H9 (cell line): ENCODE measurements at regions not wholly inside any gene's neighbourhood (a gene's known extent, or its start where the extent isn't known, plus 50 kb on each side); places are given as distances from the start of the nearest gene placed in this dataset.

ENCODE experiments used
- DNase-seq: peaks from one replicate; pipeline ENCODE4 v3.0.0-alpha.2; 2017
- H2AFZ ChIP-seq: one replicate; pipeline ENCODE4 v1.6.1; 2013; ENCODE audit warnings: mild to moderate bottlenecking, low read length, control low read depth, moderate library complexity
- H2AK5ac ChIP-seq: 2 replicates; pipeline ENCODE4 v1.6.1; 2013; ENCODE audit warnings: low read length, control low read depth, mixed read lengths; ENCODE audit not compliant: insufficient read length
- H2BK120ac ChIP-seq: one replicate; pipeline ENCODE4 v1.6.1; 2013; ENCODE audit warnings: low read depth, mild to moderate bottlenecking, low read length, control low read depth, inconsistent platforms; ENCODE audit not compliant: poor library complexity, severe bottlenecking
- H2BK12ac ChIP-seq: 2 replicates; pipeline ENCODE4 v1.6.1; 2013; ENCODE audit warnings: low read length, control low read depth, mixed read lengths, low read depth; ENCODE audit not compliant: insufficient read length
- H2BK15ac ChIP-seq: 2 replicates; pipeline ENCODE4 v1.6.1; 2013; ENCODE audit warnings: low read depth, low read length, control low read depth
- H2BK20ac ChIP-seq: one replicate; pipeline ENCODE4 v1.6.1; 2013; ENCODE audit warnings: low read depth, mild to moderate bottlenecking, low read length, control low read depth, inconsistent platforms; ENCODE audit not compliant: poor library complexity, severe bottlenecking
- H2BK5ac ChIP-seq: 2 replicates; pipeline ENCODE4 v1.6.1; 2013; ENCODE audit warnings: low read length, control low read depth, mixed read lengths; ENCODE audit not compliant: insufficient read length
- H3K14ac ChIP-seq: 2 replicates; pipeline ENCODE4 v1.6.1; 2013; ENCODE audit warnings: low read length, control low read depth; ENCODE audit not compliant: insufficient read depth
- H3K18ac ChIP-seq: 2 replicates; pipeline ENCODE4 v1.6.1; 2013; ENCODE audit warnings: low read depth, mild to moderate bottlenecking, mixed read lengths, low read length, control low read depth; ENCODE audit not compliant: insufficient read length
- H3K23ac ChIP-seq: 2 replicates; pipeline ENCODE4 v1.6.1; 2013; ENCODE audit warnings: low read length, control low read depth, mixed read lengths, low read depth; ENCODE audit not compliant: insufficient read length
- H3K23me2 ChIP-seq: 2 replicates; pipeline ENCODE4 v1.6.1; 2013; ENCODE audit warnings: low read depth, mild to moderate bottlenecking, mixed read lengths, low read length, control low read depth; ENCODE audit not compliant: insufficient read length, poor library complexity, severe bottlenecking
- H3K27ac ChIP-seq: 2 replicates; pipeline ENCODE4 v1.5.1; 2013; ENCODE audit warnings: low read length, control low read depth, mixed read lengths, low read depth; ENCODE audit not compliant: insufficient read length
- H3K27me3 ChIP-seq: 2 replicates; pipeline ENCODE4 v1.6.1; 2013; ENCODE audit warnings: low read length, control low read depth, inconsistent platforms; ENCODE audit not compliant: insufficient read depth
- H3K4ac ChIP-seq: 2 replicates; pipeline ENCODE4 v1.6.1; 2013; ENCODE audit warnings: low read depth, mild to moderate bottlenecking, control low read depth, inconsistent platforms, low read length, moderate library complexity
- H3K4me1 ChIP-seq: 2 replicates; pipeline ENCODE4 v1.6.1; 2013; ENCODE audit warnings: low read length, control low read depth, inconsistent platforms; ENCODE audit not compliant: insufficient read depth
- H3K4me2 ChIP-seq: 2 replicates; pipeline ENCODE4 v1.6.1; 2013; ENCODE audit warnings: low read length, control low read depth, mixed read lengths; ENCODE audit not compliant: insufficient read length, insufficient read depth
- H3K56ac ChIP-seq: 2 replicates; pipeline ENCODE4 v1.6.1; 2013; ENCODE audit warnings: low read depth, mild to moderate bottlenecking, mixed read lengths, low read length, control low read depth; ENCODE audit not compliant: insufficient read length
- H3K79me1 ChIP-seq: 2 replicates; pipeline ENCODE4 v1.6.1; 2013; ENCODE audit warnings: low read depth, mild to moderate bottlenecking, moderate library complexity, low read length, control low read depth, inconsistent platforms; ENCODE audit not compliant: insufficient read depth, poor library complexity, severe bottlenecking
- H3K79me2 ChIP-seq: 2 replicates; pipeline ENCODE4 v1.6.1; 2013; ENCODE audit warnings: low read length, control low read depth, inconsistent platforms; ENCODE audit not compliant: insufficient read depth
- H3K9ac ChIP-seq: 2 replicates; pipeline ENCODE4 v1.6.1; 2013; ENCODE audit warnings: low read length, control low read depth, mixed read lengths; ENCODE audit not compliant: insufficient read length; ENCODE audit errors: extremely low read depth
- H3K9me3 ChIP-seq: one replicate; pipeline ENCODE4 v1.6.1; 2013; ENCODE audit warnings: low read depth, low read length, inconsistent platforms; ENCODE audit not compliant: control insufficient read depth
- H3T11ph ChIP-seq: one replicate; pipeline ENCODE4 v1.6.1; 2013; ENCODE audit warnings: mild to moderate bottlenecking, low read length, control low read depth, inconsistent platforms
- H4K20me1 ChIP-seq: one replicate; pipeline ENCODE4 v1.6.1; 2013; ENCODE audit not compliant: control insufficient read depth, insufficient read length, insufficient read depth
- H4K5ac ChIP-seq: 2 replicates; pipeline ENCODE4 v1.6.1; 2013; ENCODE audit warnings: low read depth, mild to moderate bottlenecking, mixed read lengths, low read length, control low read depth; ENCODE audit not compliant: insufficient read length
- H4K8ac ChIP-seq: replicated peaks from 2 replicates; pipeline ENCODE4 v1.6.1; 2013; ENCODE audit warnings: low read length, control low read depth, mixed read lengths, low read depth; ENCODE audit not compliant: insufficient read length
- H4K91ac ChIP-seq: 2 replicates; pipeline ENCODE4 v1.6.1; 2013; ENCODE audit warnings: low read depth, mild to moderate bottlenecking, moderate library complexity, mixed read lengths, low read length, control low read depth; ENCODE audit not compliant: insufficient read length
- H3K27ac Mint-ChIP-seq, 3 experiments: 2 replicates in 2 of 3; 3 replicates in 1 of 3; pipeline ENCODE4 v1.8.0; 2020 to 2021; ENCODE audit warnings: mixed read lengths in 3 of 3, mild to moderate bottlenecking in 1 of 3, moderate library complexity in 1 of 3
- H3K27me3 Mint-ChIP-seq: 2 replicates; pipeline ENCODE4 v1.8.0; 2021; ENCODE audit warnings: low read depth, mild to moderate bottlenecking, moderate library complexity, mixed read lengths
- H3K36me3 Mint-ChIP-seq, 3 experiments: 2 replicates in 2 of 3; 3 replicates in 1 of 3; pipeline ENCODE4 v1.8.0; 2020 to 2021; ENCODE audit warnings: low read depth in 3 of 3, mixed read lengths in 3 of 3; ENCODE audit not compliant: insufficient read depth in 1 of 3
- H3K4me1 Mint-ChIP-seq, 2 experiments: 2 replicates each; pipeline ENCODE4 v1.8.0; 2020; ENCODE audit warnings: mixed read lengths in 2 of 2
- H3K4me3 Mint-ChIP-seq, 2 experiments: 2 replicates in 1 of 2; 3 replicates in 1 of 2; pipeline ENCODE4 v1.8.0; 2020 to 2021; ENCODE audit warnings: mild to moderate bottlenecking in 2 of 2, mixed read lengths in 2 of 2, moderate library complexity in 1 of 2
- H3K9me3 Mint-ChIP-seq, 2 experiments: 2 replicates in 1 of 2; 3 replicates in 1 of 2; pipeline ENCODE4 v1.8.0; 2020; ENCODE audit warnings: mild to moderate bottlenecking in 2 of 2, mixed read lengths in 2 of 2, moderate library complexity in 1 of 2
- CTCF ChIP-seq: fragments of 200-600 bp; sonication (generic); conservative IDR thresholded peaks from 3 replicates; pipeline ENCODE4 v1.8.0; 2021; ENCODE audit warnings: antibody characterized with exemption, mild to moderate bottlenecking
- WGBS: extraction: QIAGEN DNeasy Blood & Tissue Kit; methylation state at CpG from one replicate; pipeline ENCODE4 v1.1.7; 2013; ENCODE audit warnings: missing lambda C conversion rate, low lambda C conversion rate, mixed read lengths; ENCODE audit not compliant: insufficient read length; ENCODE audit errors: extremely low coverage; 5-methylcytosine and 5-hydroxymethylcytosine counted together

- no peaks in the 10 kb centered on the region for H3K23me2 ChIP-seq
- H3K4me1 ChIP-seq = no peaks in the 10 kb centered on the region
- no peaks in the 10 kb centered on the region for H3K9me3 ChIP-seq
- no peak overlapping the region for H3T11ph ChIP-seq
- Mint-ChIP-seq H3K27me3 (no peaks in the 10 kb centered on the region), H3K27ac (no peak overlapping the region), H3K36me3 (peaks cover 0 to 17% (median 6%) of the 10 kb centered on the region in 3 experiments; a peak in 6 of 7 replicates), H3K4me1 (peaks cover 13 to 18% of the 10 kb centered on the region in 2 experiments), H3K4me3 (no peak overlapping the region), H3K9me3 (peaks cover 7 to 11% of the 10 kb centered on the region in 2 experiments)
- DNase-seq = no peak
- H3K79me2 ChIP-seq = no peaks in the 10 kb centered on the region
- no peak overlapping the region for H3K4ac ChIP-seq
- WGBS = no CpG with 5 or more reads among the region's 3 CpGs
- no peak overlapping the region for H3K27ac ChIP-seq
- H4K20me1 ChIP-seq = no peaks in the 10 kb centered on the region
- no peak overlapping the region for H4K8ac ChIP-seq
- H3K79me1 ChIP-seq = no peaks in the 10 kb centered on the region
- no peak overlapping the region for H3K4me2 ChIP-seq
- H3K23ac ChIP-seq = no peak overlapping the region
- no peak overlapping the region for H2BK20ac ChIP-seq
- H2BK120ac ChIP-seq = no peak overlapping the region
- TF ChIP-seq CTCF = no peak
- H4K91ac ChIP-seq = no peak overlapping the region
- H2AK5ac ChIP-seq = no peak overlapping the region
- no peak overlapping the region for H2BK5ac ChIP-seq
- H2AFZ ChIP-seq = no peak overlapping the region
- H3K56ac ChIP-seq = no peak overlapping the region
- H2BK15ac ChIP-seq = no peak overlapping the region
- H3K14ac ChIP-seq = no peak overlapping the region
- no peaks in the 10 kb centered on the region for H3K27me3 ChIP-seq
- H4K5ac ChIP-seq = no peak overlapping the region
- H3K9ac ChIP-seq = no peak overlapping the region
- no peak overlapping the region for H3K18ac ChIP-seq
- H2BK12ac ChIP-seq = no peak overlapping the region
Measured at GRCh38 chr7:17434191-17434590, 135.7 kb downstream of the AHR start.
